ENCODE measurements at regions not wholly inside any gene's neighbourhood (a gene's known extent, or its start where the extent isn't known, plus 50 kb on each side); places are given as distances from the start of the nearest gene placed in this dataset.

- Histone ChIP-seq H3K36me3 (no peaks in the 10 kb centered on the region), H3K9me3 (replicated peaks in 1 of 11) (peaks cover 0 to 3% (median 2%) of the 10 kb centered on the region in 11 experiments; a peak in 8 of 22 replicates), H3K4me2 (no peak overlapping the region), H3K9ac (no peak overlapping the region), H3K4me1 (no peaks in the 10 kb centered on the region), H3K27ac (no peak overlapping the region), H4K20me1 (no peaks in the 10 kb centered on the region), H3K4me3 (no peak overlapping the region), H3K27me3 (no peaks in the 10 kb centered on the region)
- no peak for TF ChIP-seq Cebpa-rat (IDR thresholded peaks at IDR 0.05)
Observed at GRCh38 chr4:43875655-43876054, 573.0 kb downstream of the KCTD8 start.

- Histone ChIP-seq H3K27ac (no peak overlapping the region), H3K36me3 (no peaks in the 10 kb centered on the region), H3K4me2 (no peak overlapping the region), H3K4me1 (no peaks in the 10 kb centered on the region), H4K20me1 (no peaks in the 10 kb centered on the region), H3K9me3 (replicated peaks in 1 of 11) (no peaks in the 10 kb centered on the region), H3K4me3 (no peak overlapping the region), H3K27me3 (no peaks in the 10 kb centered on the region), H3K9ac (no peak overlapping the region)
- no peak for TF ChIP-seq Cebpa-rat (IDR thresholded peaks at IDR 0.05)
Observed at GRCh38 chr4:43882470-43882869, 566.1 kb downstream of the KCTD8 start.

- Histone ChIP-seq H3K27ac (no peak overlapping the region), H3K27me3 (no peaks in the 10 kb centered on the region), H3K9me3 (replicated peaks in 1 of 11) (no peaks in the 10 kb centered on the region), H4K20me1 (no peaks in the 10 kb centered on the region), H3K4me2 (no peak overlapping the region), H3K4me3 (no peak overlapping the region), H3K9ac (no peak overlapping the region), H3K4me1 (no peaks in the 10 kb centered on the region), H3K36me3 (no peaks in the 10 kb centered on the region)
- no peak for TF ChIP-seq Cebpa-rat (IDR thresholded peaks at IDR 0.05)
Observed at GRCh38 chr4:43886196-43886595, 562.4 kb downstream of the KCTD8 start.

GRCh38 chr4:43898836-43899235 is 549.8 kb downstream of the KCTD8 start:
- H3K9me3 ChIP-seq (replicated peaks in 1 of 11) = peaks cover 0 to 6% (median 0%) of the 10 kb centered on the region in 11 experiments; a peak in 1 of 22 replicates
- H4K20me1 ChIP-seq = no peaks in the 10 kb centered on the region
- H3K27me3 ChIP-seq = no peaks in the 10 kb centered on the region
- no peaks in the 10 kb centered on the region for H3K4me1 ChIP-seq
- no peaks in the 10 kb centered on the region for H3K36me3 ChIP-seq
- H3K4me2 ChIP-seq = no peak overlapping the region
- H3K4me3 ChIP-seq = no peak overlapping the region
- TF ChIP-seq Cebpa-rat (IDR thresholded peaks at IDR 0.05) = no peak
- no peak overlapping the region for H3K9ac ChIP-seq
- no peak overlapping the region for H3K27ac ChIP-seq

- Histone ChIP-seq H3K4me3 (no peak overlapping the region), H4K20me1 (no peaks in the 10 kb centered on the region), H3K9ac (no peak overlapping the region)
Observed at GRCh38 chr4:43903456-43903855, 545.2 kb downstream of the KCTD8 start.

GRCh38 chr4:43918377-43918776 is 530.2 kb downstream of the KCTD8 start:
- H3K9ac ChIP-seq = no peak overlapping the region
- no peak overlapping the region for H3K27ac ChIP-seq

More at GRCh38 chr4:43903456-43903855, 545.2 kb downstream of the KCTD8 start:
- no peaks in the 10 kb centered on the region for H3K27me3 ChIP-seq
- H3K27ac ChIP-seq = no peak overlapping the region
- H3K36me3 ChIP-seq = no peaks in the 10 kb centered on the region
- H3K4me2 ChIP-seq = no peak overlapping the region
- H3K9me3 ChIP-seq (replicated peaks in 1 of 11) = no peaks in the 10 kb centered on the region
- no peak for TF ChIP-seq Cebpa-rat (IDR thresholded peaks at IDR 0.05)
- no peaks in the 10 kb centered on the region for H3K4me1 ChIP-seq

GRCh38 chr4:43932448-43932847 is 516.2 kb downstream of the KCTD8 start:
- H3K36me3 ChIP-seq = no peaks in the 10 kb centered on the region
- TF ChIP-seq Cebpa-rat (IDR thresholded peaks at IDR 0.05) = no peak
- peaks cover 0 to 16% (median 0%) of the 10 kb centered on the region in 10 experiments; a peak in 4 of 20 replicates for H3K4me1 ChIP-seq
- no peak overlapping the region for H3K27ac ChIP-seq
- H3K9me3 ChIP-seq (replicated peaks in 1 of 11) = no peaks in the 10 kb centered on the region
- no peak overlapping the region for H3K4me2 ChIP-seq
- H4K20me1 ChIP-seq = no peaks in the 10 kb centered on the region
- H3K4me3 ChIP-seq = no peak overlapping the region
- H3K9ac ChIP-seq = no peak overlapping the region
- H3K27me3 ChIP-seq = no peaks in the 10 kb centered on the region

More at GRCh38 chr4:43918377-43918776, 530.2 kb downstream of the KCTD8 start:
- Histone ChIP-seq H3K9me3 (replicated peaks in 1 of 11) (peaks cover 0 to 13% (median 6%) of the 10 kb centered on the region in 11 experiments; a peak in 9 of 22 replicates), H4K20me1 (no peaks in the 10 kb centered on the region), H3K4me3 (no peak overlapping the region), H3K4me2 (no peak overlapping the region), H3K36me3 (no peaks in the 10 kb centered on the region), H3K4me1 (peaks cover 0 to 8% (median 2%) of the 10 kb centered on the region in 10 experiments; a peak in 5 of 20 replicates), H3K27me3 (no peaks in the 10 kb centered on the region)
- TF ChIP-seq Cebpa-rat (IDR thresholded peaks at IDR 0.05) = no peak

- Histone ChIP-seq H3K9ac (no peak overlapping the region), H3K4me2 (no peak overlapping the region), H4K20me1 (no peaks in the 10 kb centered on the region), H3K27ac (no peak overlapping the region), H3K4me1 (no peaks in the 10 kb centered on the region), H3K27me3 (no peaks in the 10 kb centered on the region), H3K36me3 (no peaks in the 10 kb centered on the region), H3K9me3 (replicated peaks in 1 of 11) (no peaks in the 10 kb centered on the region), H3K4me3 (no peak overlapping the region)
- TF ChIP-seq Cebpa-rat (IDR thresholded peaks at IDR 0.05) = no peak
Observed at GRCh38 chr4:43943998-43944397, 504.6 kb downstream of the KCTD8 start.

GRCh38 chr4:43959976-43960375 is 488.6 kb downstream of the KCTD8 start:
- Histone ChIP-seq H3K4me3 (no peak overlapping the region), H3K27me3 (no peaks in the 10 kb centered on the region), H3K4me1 (no peaks in the 10 kb centered on the region), H3K36me3 (no peaks in the 10 kb centered on the region), H3K9me3 (replicated peaks in 1 of 11) (no peaks in the 10 kb centered on the region), H3K4me2 (no peak overlapping the region), H4K20me1 (no peaks in the 10 kb centered on the region), H3K9ac (no peak overlapping the region), H3K27ac (no peak overlapping the region)
- no peak for TF ChIP-seq Cebpa-rat (IDR thresholded peaks at IDR 0.05)

GRCh38 chr4:43968011-43968410 is 480.6 kb downstream of the KCTD8 start:
- H3K4me1 ChIP-seq = no peaks in the 10 kb centered on the region
- H3K36me3 ChIP-seq = no peaks in the 10 kb centered on the region
- H3K9me3 ChIP-seq (replicated peaks in 1 of 11) = no peaks in the 10 kb centered on the region
- H4K20me1 ChIP-seq = no peaks in the 10 kb centered on the region
- no peak overlapping the region for H3K4me3 ChIP-seq
- H3K9ac ChIP-seq = no peak overlapping the region
- no peak for TF ChIP-seq Cebpa-rat (IDR thresholded peaks at IDR 0.05)
- H3K27me3 ChIP-seq = no peaks in the 10 kb centered on the region
- no peak overlapping the region for H3K27ac ChIP-seq
- no peak overlapping the region for H3K4me2 ChIP-seq

All from BLaER1 treated with 17β-estradiol and CSF1 and Interleukin-3, amounts not matched to agents 10 nM and 100 nM (cell line).